GM18907 (cell line): ENCODE measurements at regions not wholly inside any gene's neighbourhood (a gene's known extent, or its start where the extent isn't known, plus 50 kb on each side); places are given as distances from the start of the nearest gene placed in this dataset.

Experiments used
- ATAC-seq: cut with Tn5 transposase; IDR thresholded peaks from one replicate; pipeline ENCODE4 v1.9.1; 2021; ENCODE audit warnings: mild to moderate bottlenecking, moderate library complexity; ENCODE audit not compliant: unreplicated experiment

DNA sequence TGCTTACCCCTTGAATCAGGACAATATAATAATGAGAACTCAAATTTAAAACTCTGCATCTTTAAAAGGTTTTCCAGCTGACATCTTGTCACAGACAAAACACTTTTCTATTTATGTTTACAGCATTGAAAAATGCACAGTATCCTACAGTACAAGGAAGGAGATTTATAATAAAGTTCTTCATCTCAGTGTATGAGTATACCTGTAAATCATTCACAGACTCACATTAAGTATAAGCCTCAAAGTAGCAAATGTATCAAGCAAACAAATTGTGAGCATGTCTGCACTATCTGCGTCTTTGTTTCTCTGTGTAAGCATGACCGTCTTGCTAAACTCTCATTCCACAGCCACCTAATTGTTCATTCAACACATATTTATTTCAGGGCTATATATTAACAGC lies 52.8 kb downstream of the PPP1R2C start:
- ATAC-seq = no peak

DNA sequence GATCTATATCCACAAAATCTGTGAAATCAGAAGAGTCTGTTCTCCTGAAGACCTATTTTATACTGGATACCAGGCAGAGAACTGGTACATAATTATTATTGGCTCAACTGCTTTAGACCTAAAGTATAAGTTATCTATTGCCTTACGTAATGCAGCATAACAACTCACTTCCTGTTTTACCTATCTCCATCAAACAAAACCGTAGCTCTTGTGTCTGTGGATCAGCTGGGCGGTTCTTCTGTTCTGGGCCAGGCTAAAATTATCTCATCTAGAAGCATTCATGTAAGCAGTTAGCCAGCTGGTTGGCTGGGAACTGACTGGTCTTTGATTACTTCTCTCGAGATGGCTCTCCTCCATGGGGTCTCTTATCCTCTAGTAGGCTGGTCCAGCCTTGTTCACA lies 57.8 kb downstream of the PPP1R2C start:
- ATAC-seq = no peak

DNA sequence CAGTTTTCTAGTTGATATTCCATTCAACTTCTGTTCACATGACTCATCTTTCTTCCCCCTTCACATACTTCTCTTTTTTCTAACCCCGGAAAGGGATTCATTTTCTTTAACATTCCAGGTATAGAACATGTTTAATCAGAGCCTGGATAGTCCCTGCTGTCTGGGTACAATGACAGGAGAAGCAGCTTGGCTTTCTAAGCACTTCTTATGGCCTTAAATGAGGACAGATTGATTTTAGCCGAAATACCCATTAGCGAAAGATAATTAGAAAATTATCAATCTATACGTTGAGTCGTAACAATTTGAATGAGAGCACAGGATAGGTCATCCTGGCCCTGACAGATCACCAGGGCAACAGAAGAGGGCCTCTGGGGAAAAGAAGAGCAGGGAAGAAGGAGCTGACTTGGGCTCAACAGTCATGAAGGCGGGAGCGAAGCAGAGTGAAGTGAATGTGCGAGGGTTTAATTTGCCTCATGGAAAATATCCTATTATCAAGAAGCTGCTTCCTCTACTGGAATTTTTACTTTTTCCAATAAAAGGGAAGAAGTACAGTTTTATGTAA lies 62.2 kb downstream of the PPP1R2C start:
- peak; percentile 13 for ATAC-seq

DNA sequence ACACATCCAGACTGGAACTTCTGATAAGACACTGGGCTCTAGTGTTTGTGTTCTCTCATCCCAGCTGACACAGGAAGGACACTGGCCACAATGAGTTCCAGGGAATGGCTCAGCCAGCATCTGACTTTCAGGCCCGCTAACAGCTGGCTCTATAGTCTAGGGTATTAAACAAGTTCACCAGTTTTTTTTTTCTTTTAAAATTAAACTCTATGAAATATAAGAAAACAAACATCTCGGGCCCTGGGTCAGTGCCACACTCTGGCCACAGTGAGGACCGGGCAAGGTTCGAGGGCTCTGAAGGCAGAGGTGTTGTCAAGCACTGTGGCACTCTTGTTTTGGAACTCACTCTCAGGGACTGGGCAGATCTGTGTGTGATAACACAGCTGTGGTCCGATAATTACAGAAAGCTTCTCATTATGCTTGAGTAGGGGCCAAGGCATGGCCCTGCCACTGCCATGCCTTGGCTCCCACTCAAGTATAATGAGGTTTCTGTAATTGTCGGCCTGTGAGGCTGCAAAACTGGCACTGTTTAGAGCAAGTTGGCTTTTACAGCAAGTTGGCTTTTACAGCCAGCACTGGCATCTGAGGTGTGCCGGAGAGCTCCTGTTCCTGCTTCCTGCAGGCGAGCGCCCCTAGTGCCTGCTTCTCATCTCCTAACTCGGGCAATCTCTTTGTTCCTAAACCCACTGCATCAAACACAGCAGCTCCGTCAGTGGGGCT lies 62.8 kb downstream of the PPP1R2C start:
- peak; percentile 81 for ATAC-seq

DNA sequence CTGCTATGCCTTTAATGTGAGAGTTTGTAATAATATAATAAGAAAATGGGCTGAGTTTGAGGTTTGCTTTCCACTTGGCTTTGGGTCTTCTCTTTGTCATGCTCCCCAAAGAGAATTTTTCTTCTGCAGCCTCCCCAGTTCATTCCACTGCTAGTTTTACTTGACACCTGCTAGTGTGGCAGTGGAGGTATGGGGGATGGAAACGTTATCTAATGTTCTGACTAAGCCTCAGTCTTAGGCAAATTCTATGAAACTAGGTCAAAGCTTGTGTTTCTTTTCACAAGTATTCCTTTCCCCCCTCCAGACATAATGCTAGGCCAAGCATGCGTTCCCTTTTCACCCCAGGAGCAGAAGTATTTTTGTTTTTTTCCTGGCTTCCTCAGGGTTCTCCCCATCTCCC lies 67.5 kb downstream of the PPP1R2C start:
- no peak for ATAC-seq

DNA sequence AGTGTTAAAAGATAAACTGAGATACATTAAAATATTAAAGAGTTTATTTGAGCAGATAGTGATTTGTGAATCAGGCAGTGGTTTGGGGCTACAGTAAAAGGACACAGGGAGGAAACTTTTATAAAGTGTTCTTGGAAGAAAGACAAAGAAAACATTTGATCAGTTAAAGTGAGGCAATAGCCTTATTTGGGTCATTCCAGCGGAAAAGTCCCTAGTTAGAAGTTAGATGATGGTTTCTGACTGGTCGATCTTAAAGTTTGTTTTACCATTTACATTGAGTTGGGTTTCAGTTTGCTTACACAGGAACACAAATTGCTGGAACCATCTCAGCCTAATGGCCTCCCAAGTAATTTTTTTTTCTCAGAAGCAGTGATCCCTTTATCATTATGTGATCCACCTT lies 69.7 kb downstream of the PPP1R2C start:
- no peak for ATAC-seq

DNA sequence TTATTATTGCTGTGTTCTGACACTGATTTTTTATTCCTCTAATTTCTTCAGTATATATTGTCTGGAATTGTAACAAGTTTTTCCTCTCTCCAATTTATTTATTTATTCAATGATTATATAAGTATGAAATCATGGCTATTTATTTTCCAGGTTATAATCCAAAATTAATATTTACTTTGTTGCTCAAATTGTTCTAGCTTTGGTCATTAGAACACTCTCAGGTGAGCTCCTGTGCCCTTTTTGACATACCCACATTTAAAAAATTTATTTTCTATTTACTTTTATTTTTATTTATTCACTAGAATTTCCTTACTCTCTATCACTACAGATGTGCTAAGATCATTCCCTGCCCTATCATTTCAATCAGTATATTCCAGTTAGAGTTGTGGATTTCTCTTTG lies 70.2 kb downstream of the PPP1R2C start:
- no peak for ATAC-seq

DNA sequence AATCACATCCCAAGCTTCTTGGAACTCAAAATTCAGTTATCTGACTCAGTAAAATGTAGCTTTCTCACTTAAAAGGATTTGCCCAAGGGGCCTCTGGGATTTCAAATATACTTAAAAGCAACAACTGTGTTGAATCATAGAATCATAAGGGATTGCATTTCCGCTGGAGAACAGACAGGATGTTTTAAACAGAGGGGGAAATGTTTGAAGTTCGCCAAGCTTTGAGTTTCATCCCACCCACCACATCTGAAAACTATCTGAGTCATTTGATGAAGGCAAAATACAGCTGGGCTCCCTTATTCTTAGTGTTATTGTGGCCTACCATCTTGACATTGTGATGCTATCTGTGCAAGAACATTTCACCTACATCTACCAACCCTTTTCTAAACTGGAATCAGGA lies 73.5 kb downstream of the PPP1R2C start:
- ATAC-seq = no peak

DNA sequence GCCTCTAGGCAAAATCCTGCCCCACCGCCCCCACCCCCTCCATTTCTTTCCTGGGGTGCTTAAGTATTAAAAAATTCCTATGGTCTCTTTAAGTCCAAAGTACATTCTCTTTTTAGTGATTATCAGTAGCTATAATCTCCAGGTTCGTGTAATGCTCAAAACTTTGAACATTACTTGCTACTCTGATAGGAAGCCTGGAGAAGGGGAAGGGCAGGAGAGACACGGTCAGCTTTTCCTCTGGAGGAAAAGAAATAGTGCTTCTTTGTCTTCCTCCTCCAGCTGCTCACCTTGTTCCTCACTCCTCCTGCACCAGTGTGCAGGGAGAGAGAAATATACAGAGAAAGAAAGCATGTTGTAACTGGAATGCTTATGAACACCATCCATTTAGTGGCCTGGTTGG lies 80.4 kb downstream of the PPP1R2C start:
- no peak for ATAC-seq

DNA sequence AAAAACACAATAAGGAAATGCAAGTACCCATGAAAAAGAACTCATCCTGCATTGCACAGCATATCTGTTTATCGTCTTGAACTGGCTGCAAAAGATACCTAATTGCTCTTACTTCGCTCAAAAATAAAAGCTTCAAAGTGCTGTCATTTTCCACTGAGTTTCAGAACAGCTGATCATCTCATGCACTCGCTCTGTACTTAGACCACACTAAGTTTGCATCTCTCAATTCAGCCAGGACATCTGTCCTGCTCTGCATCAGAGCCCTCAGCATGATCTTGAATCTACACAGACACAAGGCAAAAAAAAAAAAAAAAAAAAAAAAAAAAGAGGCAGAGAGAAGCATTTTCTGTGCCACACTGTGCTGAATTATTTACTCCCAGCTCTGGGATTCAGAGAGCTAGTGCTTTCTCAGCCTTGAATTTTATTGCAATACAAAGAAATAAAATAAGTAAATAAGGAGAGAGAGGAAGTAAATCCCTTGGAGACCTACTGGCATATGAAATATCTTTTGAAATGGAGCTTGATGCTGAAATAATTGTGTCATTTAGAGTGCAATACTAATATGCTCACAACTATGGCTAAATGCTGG lies 81.3 kb downstream of the PPP1R2C start:
- ATAC-seq = no peak

DNA sequence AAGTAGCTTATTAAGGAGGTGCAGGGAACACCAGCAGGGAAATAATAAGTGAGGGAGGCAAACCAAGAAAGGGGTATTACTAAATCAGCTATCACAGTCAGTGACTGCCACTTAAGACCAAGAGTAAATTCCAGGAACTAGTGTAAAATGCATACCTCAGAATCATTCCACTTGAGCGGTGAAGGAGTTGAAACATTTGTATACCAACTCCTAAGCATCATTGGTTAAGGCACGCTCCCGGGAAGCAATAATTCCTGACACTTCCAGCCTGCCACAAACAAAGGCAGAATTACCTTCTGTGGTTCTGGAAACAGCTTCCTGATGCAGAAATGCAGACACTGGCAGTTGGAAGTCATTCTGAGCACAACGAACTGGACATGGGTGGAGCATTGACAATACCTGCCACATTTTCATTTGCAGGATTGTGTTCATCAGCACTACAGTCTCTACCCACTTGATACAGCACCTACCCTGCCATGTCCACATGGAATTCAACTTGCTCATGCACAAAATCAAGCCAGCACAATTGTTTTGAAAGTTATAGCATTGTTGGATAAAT lies 82.1 kb downstream of the PPP1R2C start:
- ATAC-seq = no peak

DNA sequence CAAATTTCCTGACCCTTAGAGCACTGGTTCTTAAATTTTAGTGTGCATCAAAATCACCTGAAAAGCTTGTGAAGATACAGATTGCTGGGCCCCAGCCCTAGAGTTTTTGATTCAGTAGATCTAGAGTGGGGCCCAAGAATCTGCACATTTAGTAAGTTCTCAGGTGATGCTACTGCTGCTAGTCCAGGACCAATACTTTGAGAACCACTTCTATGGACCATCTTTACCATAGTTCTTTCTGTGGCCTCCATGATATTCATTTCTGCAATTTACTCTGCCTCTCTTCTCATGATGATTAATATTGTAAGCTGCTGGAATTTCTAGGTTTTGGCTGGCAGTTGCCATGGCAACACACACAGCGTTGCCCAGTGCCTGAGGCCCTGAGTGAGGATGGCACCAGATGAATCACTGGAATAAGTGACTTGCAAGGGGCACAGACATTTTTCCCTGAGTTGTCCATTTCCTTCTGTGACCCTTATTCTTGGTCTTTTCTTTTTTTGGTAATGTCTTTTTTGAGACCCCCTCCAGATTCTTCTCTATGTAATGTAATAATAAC lies 83.6 kb downstream of the PPP1R2C start:
- ATAC-seq = no peak

DNA sequence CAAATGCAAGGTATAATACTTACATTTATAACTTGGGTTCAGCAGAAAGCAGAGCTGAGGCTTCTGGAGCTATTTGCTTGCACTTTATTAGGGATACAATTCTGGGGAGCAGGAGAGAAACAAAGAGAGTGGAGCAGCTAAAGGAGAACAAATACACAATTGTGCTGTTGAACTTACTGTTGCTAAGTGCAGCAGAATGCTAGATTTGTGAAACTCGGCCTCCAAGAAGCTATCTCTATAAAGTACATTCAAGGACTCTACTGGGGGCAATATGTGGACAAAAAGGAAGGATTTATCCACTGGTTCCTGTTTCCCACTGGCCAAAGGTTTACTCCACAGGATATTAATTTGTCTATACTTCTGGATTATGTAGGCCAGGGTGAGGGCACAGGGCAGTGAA lies 86.8 kb downstream of the PPP1R2C start:
- ATAC-seq = no peak

DNA sequence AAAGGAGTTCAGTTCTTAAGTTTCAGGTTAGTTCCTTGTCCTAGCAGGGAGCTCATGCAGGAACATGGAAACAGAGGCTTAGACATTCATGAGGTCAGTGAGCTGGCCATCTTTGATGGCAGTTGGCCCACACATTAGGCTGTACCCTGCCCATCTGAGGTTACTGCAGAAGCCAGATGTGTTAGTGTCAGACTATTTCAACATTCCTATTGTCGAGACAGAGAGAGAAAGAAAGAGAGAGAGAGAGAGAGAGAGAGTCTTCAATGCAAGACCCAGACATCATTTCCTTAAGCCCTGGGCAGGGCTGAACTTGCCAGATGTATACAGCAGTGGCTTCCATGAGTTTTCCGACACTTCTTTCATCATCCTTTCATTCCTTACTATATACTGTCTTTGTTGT lies 91.3 kb downstream of the PPP1R2C start:
- ATAC-seq = no peak

DNA sequence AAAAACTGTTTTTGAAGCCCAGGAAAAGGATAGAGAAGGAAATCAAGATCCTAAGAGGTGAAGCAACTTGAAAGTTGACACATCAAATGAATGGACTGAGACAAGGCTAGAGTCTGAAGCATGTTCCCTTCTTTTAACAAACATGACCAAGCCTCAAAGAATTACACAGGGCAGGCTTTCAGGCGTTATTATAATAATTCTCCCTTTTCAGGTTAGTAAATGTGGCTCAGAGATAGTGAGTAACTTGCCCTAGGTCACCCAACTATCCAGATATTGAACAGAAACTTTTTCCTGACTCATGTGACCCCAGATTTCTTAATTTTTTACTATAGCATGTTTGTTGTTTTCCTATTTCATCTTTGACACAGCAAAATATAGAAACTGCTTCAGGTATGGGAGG lies 91.7 kb downstream of the PPP1R2C start:
- no peak for ATAC-seq

DNA sequence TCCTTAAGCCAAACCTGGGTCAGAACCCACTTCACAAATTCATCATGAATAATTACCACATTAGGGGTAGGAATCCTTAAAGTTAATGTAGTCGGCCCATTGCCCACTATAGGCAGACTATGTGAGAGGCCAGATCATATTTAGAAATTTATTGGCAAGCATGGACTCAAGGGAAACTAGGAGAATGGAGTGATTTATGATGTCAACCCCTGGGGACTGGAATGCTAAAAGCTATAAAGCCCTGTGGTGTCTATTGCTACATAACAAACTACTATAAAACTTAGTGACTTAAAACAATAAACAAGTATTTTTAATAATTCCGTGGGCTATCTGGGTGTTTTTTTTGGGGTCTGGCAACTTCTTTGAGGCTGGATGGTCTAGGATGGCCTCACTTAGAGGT lies 93.9 kb downstream of the PPP1R2C start:
- ATAC-seq = no peak

DNA sequence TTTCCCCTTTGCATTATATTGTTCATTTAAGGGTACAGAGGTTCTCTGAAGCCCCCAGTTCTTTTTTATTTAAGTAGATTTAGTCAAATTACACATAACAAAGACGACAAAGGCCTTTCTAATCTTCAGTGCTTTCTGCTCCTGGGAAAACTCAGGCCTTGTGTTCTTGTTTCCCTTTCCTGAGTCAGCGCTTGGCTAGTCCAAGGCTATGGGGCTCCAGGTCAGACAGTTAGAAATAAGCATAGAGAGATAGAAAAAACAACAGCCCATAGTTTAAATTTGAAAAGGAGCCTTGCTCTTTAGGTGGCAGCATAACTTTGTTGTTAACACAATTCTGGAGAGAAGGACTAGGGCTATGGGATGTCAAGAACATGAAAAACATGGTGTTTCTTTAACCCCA lies 97.3 kb downstream of the PPP1R2C start:
- no peak for ATAC-seq

DNA sequence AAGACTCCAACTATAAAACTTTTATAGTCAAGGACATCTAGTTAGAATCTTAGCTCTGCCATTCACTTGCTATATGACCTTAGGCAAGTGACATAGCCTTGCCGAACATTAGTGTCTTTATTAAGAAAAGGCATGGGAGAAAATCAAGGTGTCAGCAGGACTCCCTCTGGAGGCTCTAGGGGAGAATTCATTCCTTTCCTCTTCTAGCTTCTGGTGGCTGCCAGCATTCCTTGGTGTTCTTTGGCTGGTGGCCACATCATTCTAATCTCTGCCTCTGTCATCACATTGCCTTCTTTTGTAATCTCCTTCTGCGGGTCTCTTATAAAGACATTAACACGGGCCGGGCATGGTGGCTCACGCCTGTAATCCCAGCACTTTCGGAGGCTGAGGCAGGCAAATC lies 99.8 kb downstream of the PPP1R2C start:
- ATAC-seq = no peak

DNA sequence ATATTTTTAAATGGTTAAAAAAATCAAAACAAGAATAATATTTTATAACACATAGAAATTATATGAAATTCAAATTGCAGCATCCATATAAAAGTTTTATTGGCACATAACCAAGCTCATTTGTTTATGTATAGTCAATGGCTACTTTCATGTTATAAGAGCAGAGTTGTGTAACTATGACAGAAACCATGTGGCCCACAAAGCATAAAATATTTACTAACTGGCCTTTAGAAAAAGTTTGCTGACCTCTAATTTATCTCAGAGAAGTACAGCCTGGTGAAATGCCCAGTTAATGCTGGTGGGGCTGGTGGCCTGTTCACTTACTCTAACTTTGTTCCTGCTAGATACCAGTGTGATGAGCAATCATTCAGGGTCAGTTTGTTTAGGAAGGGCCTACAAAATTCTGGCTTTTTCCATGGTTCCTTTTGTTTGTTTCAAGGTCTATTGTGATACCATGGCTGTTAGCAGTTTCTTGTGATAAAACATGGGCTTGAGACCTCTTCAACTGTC lies 104.6 kb downstream of the PPP1R2C start:
- no peak for ATAC-seq

DNA sequence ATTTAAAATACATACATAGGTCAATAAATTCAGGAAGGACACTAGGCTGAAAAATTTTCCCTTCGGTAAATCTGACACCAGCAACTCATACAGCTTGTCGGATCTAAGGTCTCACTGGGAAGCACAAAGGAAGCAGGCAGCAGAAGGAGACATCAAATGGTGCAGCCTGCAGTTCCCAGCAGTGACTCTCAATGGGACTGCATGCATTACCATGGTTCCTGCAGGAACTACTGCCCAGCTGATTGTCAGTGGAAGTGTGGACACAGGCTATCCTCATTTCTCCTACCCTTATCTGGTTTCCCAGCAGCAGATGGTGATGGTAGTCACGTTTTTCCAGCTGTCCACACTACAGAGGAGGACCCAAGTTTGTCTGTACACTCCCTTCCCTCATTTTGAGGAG lies 113.3 kb downstream of the PPP1R2C start:
- ATAC-seq = no peak

DNA sequence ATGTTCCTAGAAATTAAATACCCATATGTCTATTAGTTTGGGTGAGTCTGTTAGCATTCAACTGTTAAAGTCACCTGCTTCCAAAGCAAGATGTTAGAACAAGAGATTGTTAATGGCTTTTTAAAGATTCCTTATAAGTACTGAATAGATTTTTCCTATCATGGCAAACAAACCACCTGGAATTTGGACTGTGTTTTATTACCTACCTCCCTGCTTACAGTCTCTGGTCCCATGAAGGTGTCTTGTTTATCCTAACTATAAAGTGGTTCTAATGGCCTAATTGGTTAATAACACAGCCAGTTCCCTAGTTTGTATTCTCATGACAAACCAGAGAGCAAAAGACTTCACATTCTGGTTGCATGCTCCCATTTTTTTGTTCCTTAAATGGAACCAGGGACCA lies 149.5 kb downstream of the PPP1R2C start:
- ATAC-seq = no peak

DNA sequence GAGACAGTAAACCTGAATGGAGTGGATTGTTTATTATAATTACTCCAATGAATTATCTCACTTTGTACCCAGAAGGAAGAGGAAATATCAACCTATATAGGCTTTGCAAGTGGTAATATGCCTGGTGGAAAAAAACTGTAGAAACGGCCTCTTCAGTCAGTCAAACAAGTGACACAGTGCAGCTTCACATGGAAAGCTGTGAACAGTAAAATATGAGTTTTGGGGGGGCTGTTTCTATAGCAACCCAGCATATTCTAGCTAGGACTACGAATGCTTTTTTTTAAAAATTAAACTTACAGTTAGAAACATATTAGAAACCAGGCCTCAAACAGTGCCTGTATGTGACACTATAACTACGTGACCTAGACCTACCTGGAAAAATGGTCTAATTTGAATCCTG lies 150.1 kb downstream of the PPP1R2C start:
- ATAC-seq = no peak
